ENCODE measurements at regions not wholly inside any gene's neighbourhood (a gene's known extent, or its start where the extent isn't known, plus 50 kb on each side); places are given as distances from the start of the nearest gene placed in this dataset.
"Not testable (repeated sequence)": the region's sequence is repeated elsewhere in the genome, so short reads cannot be mapped to it uniquely, and the experiment has no call there.

DNA sequence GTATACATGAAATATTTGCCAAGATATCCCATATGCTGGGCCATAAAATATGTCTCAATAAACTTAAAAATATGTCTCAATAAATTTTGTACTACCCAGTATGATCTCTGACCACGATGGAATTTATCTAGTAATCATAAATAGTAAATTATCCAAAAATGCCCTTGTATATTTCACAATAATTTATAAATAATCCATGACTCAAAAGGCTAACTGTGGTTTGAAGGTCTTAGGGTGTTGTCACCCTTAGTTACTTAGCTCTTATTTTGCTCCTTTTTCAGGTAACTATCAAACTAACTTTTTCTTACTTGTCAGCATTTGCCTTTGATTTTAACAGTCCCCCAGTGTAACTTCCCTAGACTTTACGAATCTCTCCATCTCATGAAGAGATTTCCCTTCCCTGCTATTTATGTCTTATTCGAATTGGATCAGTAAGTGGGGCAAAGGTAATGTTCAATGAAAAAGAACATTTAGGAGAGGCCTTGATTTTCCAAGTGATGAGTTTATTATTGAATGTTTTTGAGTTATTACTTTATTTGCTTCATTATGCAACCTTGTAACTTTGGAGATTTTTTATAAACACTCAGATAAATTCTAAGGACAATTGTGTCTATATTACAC, 109.0 kb upstream of the THBS2 start:
- H3K4me1 ChIP-seq: no peaks in the 10 kb centered on the region
- WGBS, 2 donors: 46 to 54% methylated on average over 3 of the region's 3 CpGs
- H3K4me3 ChIP-seq: no peak overlapping the region
- H3K9me3 ChIP-seq: no peaks in the 10 kb centered on the region
- no peaks in the 10 kb centered on the region for H3K27me3 ChIP-seq
- no peak overlapping the region for H3K27ac ChIP-seq
- no peaks in the 10 kb centered on the region for H3K36me3 ChIP-seq (replicated peaks in 1 of 2; ENCODE audit: insufficient read depth in 1 of 2, low read depth in 2 of 2)
- no peak for DNase-seq
- TF ChIP-seq, protein P1, sequence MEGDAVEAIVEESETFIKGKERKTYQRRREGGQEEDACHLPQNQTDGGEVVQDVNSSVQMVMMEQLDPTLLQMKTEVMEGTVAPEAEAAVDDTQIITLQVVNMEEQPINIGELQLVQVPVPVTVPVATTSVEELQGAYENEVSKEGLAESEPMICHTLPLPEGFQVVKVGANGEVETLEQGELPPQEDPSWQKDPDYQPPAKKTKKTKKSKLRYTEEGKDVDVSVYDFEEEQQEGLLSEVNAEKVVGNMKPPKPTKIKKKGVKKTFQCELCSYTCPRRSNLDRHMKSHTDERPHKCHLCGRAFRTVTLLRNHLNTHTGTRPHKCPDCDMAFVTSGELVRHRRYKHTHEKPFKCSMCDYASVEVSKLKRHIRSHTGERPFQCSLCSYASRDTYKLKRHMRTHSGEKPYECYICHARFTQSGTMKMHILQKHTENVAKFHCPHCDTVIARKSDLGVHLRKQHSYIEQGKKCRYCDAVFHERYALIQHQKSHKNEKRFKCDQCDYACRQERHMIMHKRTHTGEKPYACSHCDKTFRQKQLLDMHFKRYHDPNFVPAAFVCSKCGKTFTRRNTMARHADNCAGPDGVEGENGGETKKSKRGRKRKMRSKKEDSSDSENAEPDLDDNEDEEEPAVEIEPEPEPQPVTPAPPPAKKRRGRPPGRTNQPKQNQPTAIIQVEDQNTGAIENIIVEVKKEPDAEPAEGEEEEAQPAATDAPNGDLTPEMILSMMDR (IDR thresholded peaks at IDR 0.05): no peak
- TF ChIP-seq POLR2A (IDR thresholded peaks at IDR 0.05): no peak
- no peak for ATAC-seq
- intact Hi-C loops (cut with DNase I): no loop called here

DNA sequence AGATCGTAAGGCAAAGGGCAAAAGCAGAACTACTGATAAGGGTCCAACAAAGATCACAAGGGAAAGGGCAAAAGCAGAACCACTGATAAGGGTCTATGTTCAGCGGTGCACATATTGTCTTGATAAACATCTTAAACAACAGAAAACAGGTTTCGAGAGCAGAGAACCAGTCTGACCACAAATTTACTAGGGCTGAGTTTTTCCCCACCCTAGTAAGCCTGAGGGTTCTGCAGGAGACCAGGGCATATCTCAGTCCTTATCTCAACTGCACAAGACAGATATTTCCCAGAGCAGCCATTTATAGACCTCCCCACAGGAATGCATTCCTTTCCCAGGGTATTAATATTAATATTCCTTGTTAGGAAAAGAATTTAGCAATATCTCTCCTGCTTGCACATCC, 101.4 kb upstream of the THBS2 start:
- H3K36me3 ChIP-seq (replicated peaks in 1 of 2; ENCODE audit: insufficient read depth in 1 of 2, low read depth in 2 of 2); H3K4me1 ChIP-seq; DNase-seq; intact Hi-C loops (cut with DNase I); ATAC-seq; H3K27ac ChIP-seq; H3K9me3 ChIP-seq; H3K27me3 ChIP-seq; H3K4me3 ChIP-seq: not testable (repeated sequence)
- 48 to 61% methylated on average over 3 of the region's 3 CpGs for WGBS, 2 donors

DNA sequence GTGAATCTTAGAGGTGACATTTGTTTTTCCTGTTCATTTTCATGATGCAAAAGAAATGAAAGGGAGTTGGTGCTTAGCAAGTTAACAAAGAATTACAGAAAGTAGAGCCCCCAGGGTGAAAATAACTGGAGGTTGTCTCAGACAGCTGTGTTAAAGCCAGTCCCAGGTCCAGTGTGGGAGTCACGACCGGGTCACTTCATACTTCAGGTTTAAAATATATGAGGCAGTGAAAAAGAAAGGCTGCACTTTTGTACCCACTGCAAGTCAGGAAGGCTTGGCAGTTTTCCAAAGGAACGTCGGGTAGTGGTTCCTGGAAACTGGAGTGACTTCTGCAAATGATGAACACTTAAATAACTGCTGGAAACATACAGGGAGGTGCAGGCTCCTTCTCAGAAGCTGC, 91.5 kb upstream of the THBS2 start:
- no peaks in the 10 kb centered on the region for H3K9me3 ChIP-seq
- 42 to 57% methylated on average over 4 of the region's 4 CpGs for WGBS, 2 donors
- TF ChIP-seq POLR2A (IDR thresholded peaks at IDR 0.05): no peak
- TF ChIP-seq, protein P1 (IDR thresholded peaks at IDR 0.05): no peak
- no peaks in the 10 kb centered on the region for H3K27me3 ChIP-seq
- no peaks in the 10 kb centered on the region for H3K36me3 ChIP-seq (replicated peaks in 1 of 2; ENCODE audit: insufficient read depth in 1 of 2, low read depth in 2 of 2)
- H3K4me1 ChIP-seq: no peaks in the 10 kb centered on the region
- no peak overlapping the region for H3K4me3 ChIP-seq
- DNase-seq: no peak
- intact Hi-C loops (cut with DNase I): no loop called here
- ATAC-seq: no peak
- H3K27ac ChIP-seq: no peak overlapping the region

DNA sequence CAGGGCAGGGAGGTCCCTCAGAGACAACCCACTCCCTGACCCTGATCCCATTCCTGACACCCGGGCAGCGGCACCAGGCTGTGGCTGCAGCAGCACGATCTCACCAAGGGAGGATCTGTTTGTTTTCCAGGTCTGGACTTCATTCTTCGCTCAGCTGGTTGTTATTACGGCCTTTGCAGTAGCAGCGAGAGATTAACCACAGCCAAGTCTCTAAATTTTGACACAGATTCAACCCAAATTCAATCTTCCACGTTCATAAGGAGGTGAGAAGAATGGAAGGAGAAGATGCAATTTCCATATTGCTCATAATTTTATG, 91.1 kb upstream of the THBS2 start:
- ATAC-seq (no peak), DNase-seq (no peak)
- no peak for TF ChIP-seq POLR2A (IDR thresholded peaks at IDR 0.05)
- TF ChIP-seq, protein P1 (IDR thresholded peaks at IDR 0.05): no peak
- Histone ChIP-seq H3K4me3 (no peak overlapping the region), H3K9me3 (no peaks in the 10 kb centered on the region), H3K27ac (no peak overlapping the region), H3K36me3 (replicated peaks in 1 of 2; ENCODE audit: insufficient read depth in 1 of 2, low read depth in 2 of 2) (no peaks in the 10 kb centered on the region), H3K27me3 (no peaks in the 10 kb centered on the region), H3K4me1 (peaks cover 1% of the 10 kb centered on the region)
- 48 to 52% methylated on average over 7 of the region's 7 CpGs for WGBS, 2 donors
- intact Hi-C loops (cut with DNase I): no loop called here

DNA sequence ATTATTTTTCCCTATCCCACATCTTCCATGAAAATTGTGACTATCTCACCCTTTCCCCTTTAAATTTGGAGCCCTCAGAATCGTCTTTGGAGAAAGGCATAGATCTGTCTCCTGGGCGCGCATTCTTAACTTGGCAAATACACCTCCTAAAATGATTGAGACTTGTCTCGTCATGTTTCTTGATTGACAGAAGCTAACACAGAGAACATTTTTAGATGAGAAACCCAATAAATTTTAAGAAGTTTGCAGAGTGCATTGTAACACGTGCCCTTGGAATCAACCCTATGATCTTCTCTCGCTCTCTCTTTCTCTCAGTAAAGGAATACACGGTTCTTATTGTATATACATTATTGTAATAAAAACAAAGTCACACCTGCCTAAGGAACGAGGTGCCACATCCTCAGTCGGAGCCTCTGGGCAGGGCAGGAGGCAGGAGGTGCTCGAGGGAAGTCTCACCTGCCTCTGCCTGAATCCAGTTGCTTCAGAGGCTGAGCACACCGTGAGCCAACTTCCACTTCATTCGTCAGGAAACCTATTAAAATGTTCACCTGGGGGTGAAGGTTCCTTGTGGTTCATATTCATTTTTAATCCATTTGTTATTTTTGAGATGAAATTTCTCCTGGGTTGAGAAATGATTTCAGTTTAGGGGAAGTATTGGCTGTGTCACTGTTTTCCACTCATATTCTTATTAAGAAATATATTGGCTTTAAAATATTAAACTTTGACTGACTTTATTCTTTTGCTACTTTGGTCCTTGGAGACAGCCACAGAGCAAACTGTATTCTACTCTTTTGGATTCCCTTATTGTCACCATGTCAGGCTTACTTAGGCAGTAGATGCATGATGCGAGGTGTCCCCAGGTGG, 90.5 kb upstream of the THBS2 start:
- Histone ChIP-seq H3K9me3 (no peaks in the 10 kb centered on the region), H3K27ac (no peak overlapping the region), H3K4me3 (no peak overlapping the region), H3K27me3 (no peaks in the 10 kb centered on the region), H3K36me3 (replicated peaks in 1 of 2; ENCODE audit: insufficient read depth in 1 of 2, low read depth in 2 of 2) (no peaks in the 10 kb centered on the region), H3K4me1 (peaks cover 7% of the 10 kb centered on the region)
- WGBS, 2 donors: 63 to 64% methylated on average over 13 of the region's 13 CpGs
- DNase-seq (no peak), ATAC-seq (no peak)
- TF ChIP-seq, protein P1 (IDR thresholded peaks at IDR 0.05): no peak
- no peak for TF ChIP-seq POLR2A (IDR thresholded peaks at IDR 0.05)
- intact Hi-C loops (cut with DNase I): no loop called here
